Vagina (tissue), 2 donors: ENCODE measurements at regions not wholly inside any gene's neighbourhood (a gene's known extent, or its start where the extent isn't known, plus 50 kb on each side); places are given as distances from the start of the nearest gene placed in this dataset.

Experiments
- POLR2A ChIP-seq, 2 donors: fragments of 450-650 bp; IDR thresholded peaks; one replicate each; pipeline ENCODE4 v1.6.1; 2017; ENCODE audit warnings: antibody characterized with exemption in 2 of 2, mild to moderate bottlenecking in 2 of 2, moderate library complexity in 2 of 2
- TF ChIP-seq, protein P1 (sequence below), 3 experiments: fragments of 450-650 bp in 2 of 3; fragments of 200-600 bp in 1 of 3; sonication (generic) in 1 of 3; IDR thresholded peaks; one replicate each; pipeline ENCODE4 v1.5.1; 2017 to 2019; ENCODE audit warnings: antibody characterized with exemption in 3 of 3, mild to moderate bottlenecking in 2 of 3, moderate library complexity in 2 of 3

DNA sequence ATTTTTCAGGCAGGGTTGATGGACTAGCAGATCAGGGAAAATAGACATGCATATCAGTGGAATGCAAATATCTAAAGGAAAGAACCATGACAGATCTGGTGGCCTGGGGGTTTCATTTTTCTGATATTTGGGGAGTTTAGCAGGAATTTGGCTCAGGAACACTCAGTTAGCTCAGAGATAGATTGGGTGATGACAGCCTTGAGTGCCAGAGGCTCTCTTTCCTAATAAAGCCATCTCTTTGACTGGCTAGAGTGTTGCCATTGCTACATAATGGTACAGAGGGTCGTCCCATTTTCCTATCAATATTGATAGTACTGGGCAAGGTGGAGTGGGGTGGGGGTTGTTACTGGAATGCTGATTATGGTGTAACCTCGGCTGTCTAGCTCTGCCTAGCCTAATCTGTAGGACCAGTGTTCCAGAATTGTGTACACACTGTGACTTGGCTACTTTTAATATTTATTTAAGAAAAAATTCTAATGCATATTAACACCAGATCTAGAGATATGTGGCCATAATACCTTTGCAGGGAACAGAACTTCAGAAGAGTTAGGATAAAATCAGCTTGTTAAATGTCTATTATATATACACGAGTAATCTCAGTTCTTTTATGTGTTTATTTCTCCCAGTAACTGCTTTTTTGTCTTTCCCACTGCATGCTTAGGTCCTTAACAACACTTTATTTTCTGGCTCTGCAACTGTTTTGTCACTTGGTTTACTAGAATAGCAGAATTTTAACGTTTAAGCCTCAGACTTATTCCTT is 145.0 kb upstream of the SPOCK3 start:
- no peak for TF ChIP-seq POLR2A (IDR thresholded peaks at IDR 0.05)
- TF ChIP-seq, protein P1, sequence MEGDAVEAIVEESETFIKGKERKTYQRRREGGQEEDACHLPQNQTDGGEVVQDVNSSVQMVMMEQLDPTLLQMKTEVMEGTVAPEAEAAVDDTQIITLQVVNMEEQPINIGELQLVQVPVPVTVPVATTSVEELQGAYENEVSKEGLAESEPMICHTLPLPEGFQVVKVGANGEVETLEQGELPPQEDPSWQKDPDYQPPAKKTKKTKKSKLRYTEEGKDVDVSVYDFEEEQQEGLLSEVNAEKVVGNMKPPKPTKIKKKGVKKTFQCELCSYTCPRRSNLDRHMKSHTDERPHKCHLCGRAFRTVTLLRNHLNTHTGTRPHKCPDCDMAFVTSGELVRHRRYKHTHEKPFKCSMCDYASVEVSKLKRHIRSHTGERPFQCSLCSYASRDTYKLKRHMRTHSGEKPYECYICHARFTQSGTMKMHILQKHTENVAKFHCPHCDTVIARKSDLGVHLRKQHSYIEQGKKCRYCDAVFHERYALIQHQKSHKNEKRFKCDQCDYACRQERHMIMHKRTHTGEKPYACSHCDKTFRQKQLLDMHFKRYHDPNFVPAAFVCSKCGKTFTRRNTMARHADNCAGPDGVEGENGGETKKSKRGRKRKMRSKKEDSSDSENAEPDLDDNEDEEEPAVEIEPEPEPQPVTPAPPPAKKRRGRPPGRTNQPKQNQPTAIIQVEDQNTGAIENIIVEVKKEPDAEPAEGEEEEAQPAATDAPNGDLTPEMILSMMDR (IDR thresholded peaks at IDR 0.05) = no peak
